PC-9 (cell line): ENCODE measurements at regions not wholly inside any gene's neighbourhood (a gene's known extent, or its start where the extent isn't known, plus 50 kb on each side); places are given as distances from the start of the nearest gene placed in this dataset.
A peak's percentile ranks its signal among the peaks of the same experiment; 100 is the strongest.

ENCODE experiments used
- BruUV-seq: library from RNA; stranded (reverse); fragments of 400-500 nt; replicated peaks from 2 replicates; lab custom pipeline; 2021; lab: Mats Ljungman, UMichigan
- CTCF ChIA-PET: fragments of 300-600 bp; sonication (Branson Sonifier 250); formaldehyde crosslinking; loops from one replicate; lab custom pipeline; 2022; ENCODE audit warnings: antibody characterized with exemption; lab: Charles Lee
- POLR2A ChIA-PET: fragments of 300-600 bp; sonication (Branson Sonifier 250); formaldehyde crosslinking; loops from one replicate; lab custom pipeline; 2022; ENCODE audit warnings: antibody characterized with exemption; ENCODE audit not compliant: unreplicated experiment; lab: Charles Lee
- DNase-seq, 2 experiments: peaks; one replicate each; pipeline versions ENCODE4 v3.0.0 to v3.0.0-alpha.2; 2015 to 2022; ENCODE audit warnings: mixed read lengths in 1 of 2
- H2AFZ ChIP-seq: fragments of 200-600 bp; sonication (generic); 2 replicates; pipeline ENCODE4 v1.8.1; 2017; ENCODE audit warnings: antibody characterized with exemption
- H3F3A ChIP-seq: fragments of 200-600 bp; sonication (generic); 2 replicates; pipeline ENCODE4 v1.8.1; 2017; ENCODE audit warnings: antibody characterized with exemption, mild to moderate bottlenecking, low read depth; ENCODE audit not compliant: insufficient read depth
- H3K27ac ChIP-seq: fragments of 200-600 bp; sonication (generic); 2 replicates; pipeline ENCODE4 v1.6.1; 2016; ENCODE audit warnings: mixed run types
- H3K27me3 ChIP-seq: fragments of 200-600 bp; sonication (generic); 2 replicates; pipeline ENCODE4 v1.6.1; 2016; ENCODE audit warnings: low read depth, mixed run types; ENCODE audit not compliant: insufficient read depth
- H3K36me3 ChIP-seq: fragments of 200-600 bp; sonication (generic); 2 replicates; pipeline ENCODE4 v1.6.1; 2016; ENCODE audit warnings: low read depth, mixed run types
- H3K4me1 ChIP-seq: fragments of 200-600 bp; sonication (generic); replicated peaks from 2 replicates; pipeline ENCODE4 v1.6.1; 2016; ENCODE audit warnings: mixed run types; ENCODE audit not compliant: insufficient read depth
- H3K4me2 ChIP-seq: fragments of 200-600 bp; sonication (generic); 2 replicates; pipeline ENCODE4 v1.6.1; 2017; ENCODE audit warnings: mixed run types
- H3K4me3 ChIP-seq: fragments of 200-600 bp; sonication (generic); 2 replicates; pipeline ENCODE4 v1.6.1; 2016; ENCODE audit warnings: mixed run types
- H3K79me2 ChIP-seq: fragments of 200-600 bp; sonication (generic); 2 replicates; pipeline ENCODE4 v1.6.1; 2017; ENCODE audit warnings: low read depth, mixed run types
- H3K9me2 ChIP-seq: fragments of 200-600 bp; sonication (generic); 2 replicates; pipeline ENCODE4 v1.8.1; 2017; ENCODE audit warnings: mild to moderate bottlenecking; ENCODE audit not compliant: insufficient read depth
- H3K9me3 ChIP-seq: fragments of 200-600 bp; sonication (generic); 2 replicates; pipeline ENCODE4 v1.8.1; 2016; ENCODE audit warnings: low read depth; ENCODE audit not compliant: insufficient read depth
- H4K20me1 ChIP-seq: fragments of 200-600 bp; sonication (generic); 2 replicates; pipeline ENCODE4 v1.8.1; 2017; ENCODE audit not compliant: insufficient read depth
- CTCF ChIP-seq: fragments of 200-600 bp; sonication (generic); conservative IDR thresholded peaks from 2 replicates; pipeline ENCODE4 v1.6.1; 2017; ENCODE audit warnings: mixed run types, antibody characterized with exemption, mild to moderate bottlenecking, moderate library complexity
- EZH2 ChIP-seq: fragments of 200-600 bp; sonication (generic); IDR thresholded peaks from 2 replicates; pipeline ENCODE4 v1.8.0; 2017; ENCODE audit warnings: antibody characterized with exemption, low read depth
- intact Hi-C: fragments of 100-400 bp; cut with micrococcal nuclease; formaldehyde crosslinking; loops from one replicate; pipeline ENCODE4 v1.10.0; 2022; ENCODE audit not compliant: unreplicated experiment

GRCh38 chr5:159402311-159402710 is 72.0 kb upstream of the IL12B start:
- CTCF ChIA-PET, result no interaction called here
- DNase-seq, result no peak
- Histone ChIP-seq H3K9me2 (no peaks in the 10 kb centered on the region), H3K36me3 (no peaks in the 10 kb centered on the region), H3K4me3 (no peak overlapping the region), H4K20me1 (no peaks in the 10 kb centered on the region), H3K9me3 (no peaks in the 10 kb centered on the region), H2AFZ (no peak overlapping the region), H3K79me2 (no peaks in the 10 kb centered on the region), H3K27ac (no peak overlapping the region), H3K4me2 (no peak overlapping the region), H3F3A (no peaks in the 10 kb centered on the region), H3K4me1 (no peaks in the 10 kb centered on the region), H3K27me3 (peaks cover 3% of the 10 kb centered on the region; the same call in 1 of the 2 replicates)
- POLR2A ChIA-PET, result no interaction called here
- intact Hi-C loops, result no loop called here
- TF ChIP-seq EZH2, result no peak
- no peak for TF ChIP-seq CTCF
- no TSS peak for BruUV-seq

- H3K4me1 ChIP-seq, result no peaks in the 10 kb centered on the region
- no peaks in the 10 kb centered on the region for H3K79me2 ChIP-seq
- TF ChIP-seq EZH2, result no peak
- TF ChIP-seq CTCF, result no peak
- intact Hi-C loops, result no loop called here
- DNase-seq, result no peak
- H3K27ac ChIP-seq, result no peak overlapping the region
- POLR2A ChIA-PET, result no interaction called here
- no peak overlapping the region for H3K4me2 ChIP-seq
- no peak overlapping the region for H2AFZ ChIP-seq
- CTCF ChIA-PET, result no interaction called here
- BruUV-seq, result no TSS peak
- H3K4me3 ChIP-seq, result no peak overlapping the region
- no peaks in the 10 kb centered on the region for H3K36me3 ChIP-seq
- peaks cover 3% of the 10 kb centered on the region; the same call in 1 of the 2 replicates for H3K27me3 ChIP-seq
- no peaks in the 10 kb centered on the region for H3F3A ChIP-seq
- H3K9me3 ChIP-seq, result no peaks in the 10 kb centered on the region
- no peaks in the 10 kb centered on the region for H3K9me2 ChIP-seq
- no peaks in the 10 kb centered on the region for H4K20me1 ChIP-seq
Observed at GRCh38 chr5:159402856-159403255, 72.6 kb upstream of the IL12B start.

DNA sequence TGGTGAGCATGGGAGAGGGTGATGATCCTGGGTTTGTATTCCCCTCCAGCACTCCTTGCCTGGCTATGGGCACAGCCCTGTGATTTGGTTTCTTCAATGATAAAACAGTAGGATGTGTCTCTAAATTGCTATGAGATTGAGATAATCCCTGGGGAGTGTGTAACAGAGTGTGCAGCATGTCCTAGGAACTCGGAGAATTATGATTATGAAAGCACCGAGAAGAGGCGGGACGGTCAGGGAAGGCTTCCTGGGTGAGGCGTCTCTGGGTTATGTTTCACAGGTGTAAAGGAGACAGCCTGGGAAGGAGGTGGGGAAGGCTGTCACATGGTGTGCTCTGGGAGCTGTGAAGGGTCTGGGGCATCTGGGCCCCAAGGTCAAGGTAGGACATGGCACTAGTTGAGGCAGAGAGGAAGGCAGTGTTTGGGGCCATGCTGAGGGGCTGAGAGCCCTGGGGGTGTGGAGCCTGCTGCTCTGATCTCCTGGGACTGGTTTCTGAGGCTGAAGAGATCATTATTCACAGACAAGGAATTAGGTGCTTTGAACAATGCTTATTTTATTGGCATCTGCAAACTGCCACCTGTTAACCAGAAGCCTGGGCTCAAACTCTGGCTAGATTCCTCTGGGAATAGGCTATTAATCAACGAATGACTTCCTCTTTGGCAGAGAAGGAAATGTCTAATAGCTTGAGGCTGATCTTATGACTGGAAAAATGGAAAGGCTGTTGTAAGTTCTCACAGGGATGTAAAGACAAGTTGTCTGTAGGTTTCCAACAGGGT is 73.8 kb upstream of the IL12B start:
- Histone ChIP-seq H3K27me3 (peaks cover 3% of the 10 kb centered on the region; the same call in 1 of the 2 replicates), H3K4me2 (no peak overlapping the region), H3K79me2 (no peaks in the 10 kb centered on the region), H3K36me3 (no peaks in the 10 kb centered on the region), H3K9me2 (no peaks in the 10 kb centered on the region), H3F3A (no peaks in the 10 kb centered on the region), H2AFZ (no peak overlapping the region), H3K27ac (no peak overlapping the region), H3K4me3 (no peak overlapping the region), H3K9me3 (no peaks in the 10 kb centered on the region), H4K20me1 (no peaks in the 10 kb centered on the region), H3K4me1 (no peaks in the 10 kb centered on the region)
- intact Hi-C loops, result no loop called here
- no TSS peak for BruUV-seq
- TF ChIP-seq CTCF (no peak), EZH2 (no peak)
- CTCF ChIA-PET, result no interaction called here
- peak in 1 of 2 experiments; percentile 45 for DNase-seq
- POLR2A ChIA-PET, result no interaction called here
